ENCODE measurements at regions not wholly inside any gene's neighbourhood (a gene's known extent, or its start where the extent isn't known, plus 50 kb on each side); places are given as distances from the start of the nearest gene placed in this dataset.

DNA sequence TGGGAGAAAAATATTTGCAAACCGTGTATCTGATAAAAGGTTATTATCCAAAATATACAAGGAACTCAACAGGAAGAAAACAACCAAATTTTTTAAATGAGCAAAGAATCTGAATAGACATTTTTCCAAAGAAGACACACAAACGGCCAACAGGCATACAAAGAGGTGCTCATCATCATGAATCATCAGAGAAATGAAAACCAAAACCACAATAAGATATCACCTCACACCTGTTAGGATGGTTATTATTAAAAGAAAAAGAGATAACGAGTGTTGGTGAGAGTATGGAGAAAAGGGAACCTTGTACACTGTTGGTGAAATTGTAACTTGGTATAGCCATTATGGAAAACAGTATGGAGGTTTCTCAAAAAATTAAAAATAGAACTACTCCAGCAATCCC lies 463.3 kb downstream of the IRS1 start:
- Histone ChIP-seq H3K36me3 (replicated peaks; ENCODE audit: insufficient read depth, low read depth) (no peaks in the 10 kb centered on the region), H3K9me3 (ENCODE audit: low read depth) (no peaks in the 10 kb centered on the region), H3K4me3 (no peak overlapping the region), H2AFZ (no peak overlapping the region), H3K9me2 (replicated peaks; ENCODE audit: insufficient read depth) (no peaks in the 10 kb centered on the region), H3K79me2 (no peaks in the 10 kb centered on the region), H3K27me3 (no peaks in the 10 kb centered on the region), H3K4me2 (no peak overlapping the region), H3K4me1 (ENCODE audit: insufficient read depth) (no peaks in the 10 kb centered on the region), H3K27ac (no peak overlapping the region), H4K20me1 (ENCODE audit: insufficient read depth, poor library complexity, severe bottlenecking) (no peaks in the 10 kb centered on the region)
- WGBS (ENCODE audit: low lambda C conversion rate, missing lambda C conversion rate), result 91% methylated on average over 3 of the region's 3 CpGs
- TF ChIP-seq, protein P1, sequence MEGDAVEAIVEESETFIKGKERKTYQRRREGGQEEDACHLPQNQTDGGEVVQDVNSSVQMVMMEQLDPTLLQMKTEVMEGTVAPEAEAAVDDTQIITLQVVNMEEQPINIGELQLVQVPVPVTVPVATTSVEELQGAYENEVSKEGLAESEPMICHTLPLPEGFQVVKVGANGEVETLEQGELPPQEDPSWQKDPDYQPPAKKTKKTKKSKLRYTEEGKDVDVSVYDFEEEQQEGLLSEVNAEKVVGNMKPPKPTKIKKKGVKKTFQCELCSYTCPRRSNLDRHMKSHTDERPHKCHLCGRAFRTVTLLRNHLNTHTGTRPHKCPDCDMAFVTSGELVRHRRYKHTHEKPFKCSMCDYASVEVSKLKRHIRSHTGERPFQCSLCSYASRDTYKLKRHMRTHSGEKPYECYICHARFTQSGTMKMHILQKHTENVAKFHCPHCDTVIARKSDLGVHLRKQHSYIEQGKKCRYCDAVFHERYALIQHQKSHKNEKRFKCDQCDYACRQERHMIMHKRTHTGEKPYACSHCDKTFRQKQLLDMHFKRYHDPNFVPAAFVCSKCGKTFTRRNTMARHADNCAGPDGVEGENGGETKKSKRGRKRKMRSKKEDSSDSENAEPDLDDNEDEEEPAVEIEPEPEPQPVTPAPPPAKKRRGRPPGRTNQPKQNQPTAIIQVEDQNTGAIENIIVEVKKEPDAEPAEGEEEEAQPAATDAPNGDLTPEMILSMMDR (IDR thresholded peaks at IDR 0.05; ENCODE audit: poor library complexity), result no peak
- TF ChIP-seq EZH2 (IDR thresholded peaks at IDR 0.05; ENCODE audit: borderline replicate concordance), result no peak
- TF ChIP-seq EZH2phosphoT487 (IDR thresholded peaks at IDR 0.05; ENCODE audit: low read depth, severe bottlenecking, unreplicated experiment), result no peak
- no peak for DNase-seq (ENCODE audit: low spot score)

DNA sequence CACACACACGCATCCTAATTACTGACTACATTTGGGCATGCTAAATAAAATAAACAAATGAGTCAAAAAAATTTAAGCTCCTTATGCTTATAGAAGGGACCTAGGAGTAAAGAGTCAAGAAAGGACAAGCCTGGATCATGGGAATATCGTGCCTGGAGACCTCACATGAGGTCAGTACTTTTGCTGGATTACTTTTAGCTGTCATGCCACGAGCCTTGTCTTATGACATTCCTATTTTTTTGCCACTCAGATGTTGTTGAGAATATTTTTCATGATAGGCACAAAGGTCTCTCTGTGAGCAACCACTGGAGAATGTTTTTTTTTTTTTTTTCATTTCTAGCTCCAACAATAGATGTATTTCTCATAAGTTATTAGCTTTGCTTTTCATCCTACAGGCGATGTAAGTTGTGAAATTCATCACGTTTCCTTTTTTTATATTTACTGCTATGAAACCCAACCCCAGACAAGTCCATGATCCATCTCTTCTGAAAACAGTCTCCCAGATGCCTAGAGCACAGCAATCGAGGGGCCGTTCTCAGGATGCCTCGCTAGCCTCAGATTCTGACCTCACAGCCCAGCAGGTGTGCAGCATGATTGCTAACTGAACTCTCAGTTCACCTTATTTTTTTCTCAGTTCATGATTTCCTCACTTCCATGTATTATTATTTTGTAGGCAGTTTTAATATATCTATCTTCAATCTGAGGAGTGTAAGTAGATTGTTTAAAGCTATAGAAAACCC lies 464.5 kb downstream of the IRS1 start:
- no peaks in the 10 kb centered on the region for H3K9me2 ChIP-seq (replicated peaks; ENCODE audit: insufficient read depth)
- no peak overlapping the region for H2AFZ ChIP-seq
- no peaks in the 10 kb centered on the region for H3K27me3 ChIP-seq
- no peaks in the 10 kb centered on the region for H3K4me1 ChIP-seq (ENCODE audit: insufficient read depth)
- no peak for DNase-seq (ENCODE audit: low spot score)
- H3K4me2 ChIP-seq, result no peak overlapping the region
- H4K20me1 ChIP-seq (ENCODE audit: insufficient read depth, poor library complexity, severe bottlenecking), result no peaks in the 10 kb centered on the region
- no peaks in the 10 kb centered on the region for H3K79me2 ChIP-seq
- no peaks in the 10 kb centered on the region for H3K9me3 ChIP-seq (ENCODE audit: low read depth)
- H3K36me3 ChIP-seq (replicated peaks; ENCODE audit: insufficient read depth, low read depth), result no peaks in the 10 kb centered on the region
- no peak overlapping the region for H3K27ac ChIP-seq
- TF ChIP-seq, protein P1 (IDR thresholded peaks at IDR 0.05; ENCODE audit: poor library complexity), result no peak
- TF ChIP-seq EZH2 (IDR thresholded peaks at IDR 0.05; ENCODE audit: borderline replicate concordance) (no peak), EZH2phosphoT487 (IDR thresholded peaks at IDR 0.05; ENCODE audit: low read depth, severe bottlenecking, unreplicated experiment) (no peak)
- no peak overlapping the region for H3K4me3 ChIP-seq
- WGBS (ENCODE audit: low lambda C conversion rate, missing lambda C conversion rate), result 80% methylated on average over 8 of the region's 8 CpGs

DNA sequence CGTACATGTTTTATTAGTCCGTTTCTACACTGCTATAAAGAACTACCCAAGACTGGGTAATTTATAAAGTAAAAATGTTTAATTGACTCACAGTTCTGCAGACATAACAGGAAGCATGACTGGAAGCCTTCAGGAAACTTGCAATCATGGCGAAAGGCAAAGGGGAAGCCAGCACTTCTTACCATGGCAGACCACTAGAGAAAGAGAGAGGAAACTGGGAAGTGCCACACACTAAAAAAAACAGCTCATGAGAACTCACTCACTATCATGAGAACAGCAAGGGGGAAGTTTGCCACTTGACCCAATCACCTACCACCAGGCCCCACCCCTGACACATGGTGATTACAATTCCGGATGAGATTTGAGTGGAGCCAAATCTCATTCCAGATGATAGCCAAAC lies 466.2 kb downstream of the IRS1 start:
- no peaks in the 10 kb centered on the region for H3K9me3 ChIP-seq (ENCODE audit: low read depth)
- H3K36me3 ChIP-seq (replicated peaks; ENCODE audit: insufficient read depth, low read depth), result no peaks in the 10 kb centered on the region
- H3K4me3 ChIP-seq, result no peak overlapping the region
- H3K9me2 ChIP-seq (replicated peaks; ENCODE audit: insufficient read depth), result no peaks in the 10 kb centered on the region
- H2AFZ ChIP-seq, result no peak overlapping the region
- DNase-seq (ENCODE audit: low spot score), result no peak
- no peak for TF ChIP-seq EZH2 (IDR thresholded peaks at IDR 0.05; ENCODE audit: borderline replicate concordance)
- TF ChIP-seq EZH2phosphoT487 (IDR thresholded peaks at IDR 0.05; ENCODE audit: low read depth, severe bottlenecking, unreplicated experiment), result no peak
- TF ChIP-seq, protein P1 (IDR thresholded peaks at IDR 0.05; ENCODE audit: poor library complexity), result no peak
- H3K27me3 ChIP-seq, result no peaks in the 10 kb centered on the region
- no peaks in the 10 kb centered on the region for H3K79me2 ChIP-seq
- H3K27ac ChIP-seq, result no peak overlapping the region
- H4K20me1 ChIP-seq (ENCODE audit: insufficient read depth, poor library complexity, severe bottlenecking), result no peaks in the 10 kb centered on the region
- no peak overlapping the region for H3K4me2 ChIP-seq
- H3K4me1 ChIP-seq (ENCODE audit: insufficient read depth), result no peaks in the 10 kb centered on the region
- WGBS (ENCODE audit: low lambda C conversion rate, missing lambda C conversion rate), result 96% methylated on average over 4 of the region's 4 CpGs

Data from hepatocyte (in vitro differentiated cells).